WTC11 (cell line): ENCODE measurements at regions not wholly inside any gene's neighbourhood (a gene's known extent, or its start where the extent isn't known, plus 50 kb on each side); places are given as distances from the start of the nearest gene placed in this dataset.

ENCODE experiments used
- ATAC-seq: fragments of 200-7000 bp; cut with Tn5 transposase; 2 replicates; pipeline ENCODE4 v1.10.0; 2021; ENCODE audit warnings: mild to moderate bottlenecking, moderate library complexity
- CTCF ChIA-PET: fragments of 300-600 bp; sonication (Branson Sonifier 250); formaldehyde crosslinking; loops from one replicate; lab custom pipeline; 2021; ENCODE audit warnings: antibody characterized with exemption; lab: Charles Lee
- POLR2A ChIA-PET: fragments of 350-600 bp; sonication (Branson Sonifier 250); formaldehyde crosslinking; loops from one replicate; lab custom pipeline; 2021; ENCODE audit warnings: antibody characterized with exemption; lab: Charles Lee
- DNase-seq: peaks from one replicate; pipeline ENCODE4 v3.0.0; 2021; ENCODE audit warnings: low spot score
- H3K27ac Mint-ChIP-seq: 2 replicates; pipeline ENCODE4 v1.8.0; 2021; ENCODE audit warnings: mixed read lengths
- H3K27me3 Mint-ChIP-seq: 2 replicates; pipeline ENCODE4 v1.8.0; 2021; ENCODE audit warnings: low read depth, mild to moderate bottlenecking, moderate library complexity, mixed read lengths
- H3K36me3 Mint-ChIP-seq: 2 replicates; pipeline ENCODE4 v1.8.0; 2021; ENCODE audit warnings: mixed read lengths
- H3K4me1 Mint-ChIP-seq: 2 replicates; pipeline ENCODE4 v1.8.0; 2022; ENCODE audit warnings: mixed read lengths
- H3K4me3 Mint-ChIP-seq: 2 replicates; pipeline ENCODE4 v1.8.0; 2021; ENCODE audit warnings: mild to moderate bottlenecking, moderate library complexity, mixed read lengths
- H3K9me3 Mint-ChIP-seq: 2 replicates; pipeline ENCODE4 v1.8.0; 2021; ENCODE audit warnings: mixed read lengths
- AR ChIP-seq: fragments of 250-450 bp; sonication (Bioruptor Pico); IDR thresholded peaks from 2 replicates; pipeline ENCODE4 v1.9.0; 2021; ENCODE audit warnings: mild to moderate bottlenecking
- ATF1 ChIP-seq: sonication (generic); formaldehyde crosslinking; IDR thresholded peaks from 2 replicates; pipeline ENCODE4 v1.8.1; 2023; ENCODE audit warnings: mild to moderate bottlenecking, moderate library complexity, missing genetic modification reagents
- ATF3 ChIP-seq: sonication (generic); formaldehyde crosslinking; conservative IDR thresholded peaks from 2 replicates; pipeline ENCODE4 v1.8.1; 2022; ENCODE audit warnings: mild to moderate bottlenecking, missing genetic modification reagents
- CDX4 ChIP-seq: fragments of 250-450 bp; sonication (Bioruptor Pico); IDR thresholded peaks from 2 replicates; pipeline ENCODE4 v1.9.0; 2021; ENCODE audit warnings: moderate library complexity, mild to moderate bottlenecking, inconsistent platforms, borderline replicate concordance
- CREB1 ChIP-seq: sonication (generic); formaldehyde crosslinking; IDR thresholded peaks from 2 replicates; pipeline ENCODE4 v1.8.0; 2023; ENCODE audit warnings: mild to moderate bottlenecking, missing genetic modification reagents
- CTCF ChIP-seq: fragments of 200-600 bp; IDR thresholded peaks from 2 replicates; pipeline ENCODE4 v1.8.0; 2022; ENCODE audit warnings: antibody characterized with exemption
- E2F1 ChIP-seq: sonication (generic); formaldehyde crosslinking; IDR thresholded peaks from 2 replicates; pipeline ENCODE4 v1.8.0; 2022; ENCODE audit warnings: mild to moderate bottlenecking, missing genetic modification reagents
- GABPB1 ChIP-seq: sonication (generic); formaldehyde crosslinking; IDR thresholded peaks from 2 replicates; pipeline ENCODE4 v1.8.1; 2023; ENCODE audit warnings: mild to moderate bottlenecking, missing genetic modification reagents
- GTF2I ChIP-seq: fragments of 250-450 bp; sonication (Bioruptor Pico); conservative IDR thresholded peaks from 2 replicates; pipeline ENCODE4 v1.4.0; 2021; ENCODE audit warnings: mild to moderate bottlenecking
- HMGXB4 ChIP-seq: sonication (generic); formaldehyde crosslinking; IDR thresholded peaks from 2 replicates; pipeline ENCODE4 v1.8.1; 2023; ENCODE audit warnings: mild to moderate bottlenecking, moderate library complexity, missing genetic modification reagents
- IRF2 ChIP-seq: sonication (generic); formaldehyde crosslinking; IDR thresholded peaks from 2 replicates; pipeline ENCODE4 v1.8.0; 2022; ENCODE audit warnings: low read depth, missing genetic modification reagents, borderline replicate concordance
- JAZF1 ChIP-seq: fragments of 250-450 bp; sonication (Bioruptor Pico); IDR thresholded peaks from 2 replicates; pipeline ENCODE4 v1.9.0; 2021; ENCODE audit warnings: moderate library complexity, mild to moderate bottlenecking, inconsistent platforms
- JUN ChIP-seq: sonication (generic); formaldehyde crosslinking; IDR thresholded peaks from 2 replicates; pipeline ENCODE4 v1.8.0; 2023; ENCODE audit warnings: mild to moderate bottlenecking, missing genetic modification reagents
- NFE2L1 ChIP-seq: sonication (generic); formaldehyde crosslinking; IDR thresholded peaks from 2 replicates; pipeline ENCODE4 v1.8.1; 2023; ENCODE audit warnings: missing genetic modification reagents
- NR1H2 ChIP-seq: sonication (generic); formaldehyde crosslinking; IDR thresholded peaks from 2 replicates; pipeline ENCODE4 v1.9.0; 2021; ENCODE audit warnings: mild to moderate bottlenecking, moderate library complexity, missing genetic modification reagents
- PRDM15 ChIP-seq: sonication (generic); formaldehyde crosslinking; IDR thresholded peaks from 2 replicates; pipeline ENCODE4 v1.8.0; 2022; ENCODE audit warnings: missing genetic modification reagents
- RELA ChIP-seq: sonication (generic); formaldehyde crosslinking; IDR thresholded peaks from 2 replicates; pipeline ENCODE4 v1.8.1; 2022; ENCODE audit warnings: missing genetic modification reagents, mild to moderate bottlenecking, borderline replicate concordance
- SMAD3 ChIP-seq: sonication (generic); formaldehyde crosslinking; IDR thresholded peaks from 2 replicates; pipeline ENCODE4 v1.8.0; 2022; ENCODE audit warnings: missing genetic modification reagents, mild to moderate bottlenecking, borderline replicate concordance
- SMAD4 ChIP-seq: sonication (generic); formaldehyde crosslinking; IDR thresholded peaks from 2 replicates; pipeline ENCODE4 v1.8.0; 2022; ENCODE audit warnings: mild to moderate bottlenecking, missing genetic modification reagents
- USF2 ChIP-seq: sonication (generic); formaldehyde crosslinking; IDR thresholded peaks from 2 replicates; pipeline ENCODE4 v1.8.1; 2023; ENCODE audit warnings: mild to moderate bottlenecking, missing genetic modification reagents, moderate library complexity
- ZNF138 ChIP-seq: sonication (generic); formaldehyde crosslinking; conservative IDR thresholded peaks from 2 replicates; pipeline ENCODE4 v1.8.1; 2022; ENCODE audit warnings: mild to moderate bottlenecking, moderate library complexity, missing genetic modification reagents
- ZNF232 ChIP-seq: sonication (generic); formaldehyde crosslinking; IDR thresholded peaks from 2 replicates; pipeline ENCODE4 v1.8.0; 2022; ENCODE audit warnings: mild to moderate bottlenecking, missing genetic modification reagents
- ZNF263 ChIP-seq: sonication (generic); formaldehyde crosslinking; IDR thresholded peaks from 2 replicates; pipeline ENCODE4 v1.8.1; 2022; ENCODE audit warnings: low read depth, mild to moderate bottlenecking, moderate library complexity, missing genetic modification reagents

GRCh38 chr9:79829566-79830302 is 258.0 kb downstream of the TLE4 start:
- Mint-ChIP-seq H3K36me3 (peaks cover 5% of the 10 kb centered on the region), H3K4me1 (peaks cover 3% of the 10 kb centered on the region; the same call in 1 of the 2 replicates), H3K9me3 (peaks cover 7% of the 10 kb centered on the region; the same call in 1 of the 2 replicates), H3K27me3 (peaks cover 6% of the 10 kb centered on the region; the same call in 1 of the 2 replicates), H3K27ac (no peak overlapping the region), H3K4me3 (no peak overlapping the region)
- no peak for TF ChIP-seq JAZF1 (CRISPR knock-in tag)
- no peak for TF ChIP-seq SMAD3 (CRISPR knock-in tag)
- no peak for TF ChIP-seq CREB1 (CRISPR knock-in tag)
- no peak for TF ChIP-seq GABPB1
- no peak for TF ChIP-seq ATF3 (CRISPR knock-in tag)
- no peak for TF ChIP-seq ATF1 (CRISPR knock-in tag)
- no peak for TF ChIP-seq USF2 (CRISPR knock-in tag)
- no peak for TF ChIP-seq CDX4 (CRISPR knock-in tag)
- TF ChIP-seq ZNF263 (CRISPR knock-in tag) = no peak
- no peak for TF ChIP-seq GTF2I (CRISPR knock-in tag)
- TF ChIP-seq NR1H2 (CRISPR knock-in tag) = no peak
- no peak for TF ChIP-seq JUN (CRISPR knock-in tag)
- no peak for TF ChIP-seq IRF2 (CRISPR knock-in tag)
- no peak for TF ChIP-seq ZNF232
- no peak for TF ChIP-seq SMAD4 (CRISPR knock-in tag)
- no peak for TF ChIP-seq CTCF
- TF ChIP-seq HMGXB4 (CRISPR knock-in tag) = no peak
- no peak for TF ChIP-seq ZNF138
- no peak for TF ChIP-seq RELA (CRISPR knock-in tag)
- ATAC-seq (no peak), DNase-seq (no peak)
- ChIA-PET POLR2A (no interaction called here), CTCF (no interaction called here)

- Mint-ChIP-seq H3K4me3 (no peak overlapping the region), H3K4me1 (peaks cover 10% of the 10 kb centered on the region), H3K27ac (no peak overlapping the region), H3K36me3 (peaks cover 8% of the 10 kb centered on the region), H3K9me3 (peaks cover 20% of the 10 kb centered on the region), H3K27me3 (peaks cover 3% of the 10 kb centered on the region; the same call in 1 of the 2 replicates)
- ChIA-PET POLR2A (no interaction called here), CTCF (no interaction called here)
- ATAC-seq (no peak), DNase-seq (no peak)
- TF ChIP-seq PRDM15 (no peak), AR (no peak), E2F1 (no peak), NFE2L1 (CRISPR knock-in tag) (no peak)
These were observed 252.5 kb downstream of the TLE4 start for GRCh38 chr9:79824265-79824664.
